GM21390 (cell line): ENCODE measurements at regions not wholly inside any gene's neighbourhood (a gene's known extent, or its start where the extent isn't known, plus 50 kb on each side); places are given as distances from the start of the nearest gene placed in this dataset.
A peak's percentile ranks its signal among the peaks of the same experiment; 100 is the strongest.
"Not testable (repeated sequence)": the region's sequence is repeated elsewhere in the genome, so short reads cannot be mapped to it uniquely, and the experiment has no call there.

ENCODE experiments used
- ATAC-seq: cut with Tn5 transposase; IDR thresholded peaks from one replicate; pipeline ENCODE4 v1.9.1; 2021; ENCODE audit not compliant: unreplicated experiment

GRCh38 chr21:5128261-5128660, 5393.1 kb upstream of the TPTE start:
- peak; percentile 90 for ATAC-seq

DNA sequence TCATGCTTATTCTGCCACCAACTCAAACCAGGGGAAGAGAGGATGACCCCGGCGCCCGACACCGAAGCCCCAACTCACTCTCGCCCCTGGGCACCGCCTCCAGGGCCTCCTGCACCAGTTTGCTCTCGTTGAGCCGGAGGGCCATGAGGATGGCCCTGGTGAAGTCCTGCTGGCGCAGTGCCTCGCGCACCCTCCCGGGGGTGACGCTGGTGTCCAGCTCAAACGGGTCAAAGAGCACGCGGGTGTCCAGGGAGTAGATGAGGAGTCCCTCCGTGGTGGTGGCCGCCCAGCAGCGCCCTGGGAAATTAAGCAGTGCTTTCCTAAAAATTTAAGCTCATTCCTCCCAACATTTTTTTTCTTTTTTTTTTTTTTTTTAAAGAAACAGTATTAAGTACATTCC, 5387.6 kb upstream of the TPTE start:
- ATAC-seq, result not testable (repeated sequence)

GRCh38 chr21:5136406-5136805, 5385.0 kb upstream of the TPTE start:
- not testable (repeated sequence) for ATAC-seq

GRCh38 chr21:5137006-5137405, 5384.4 kb upstream of the TPTE start:
- not testable (repeated sequence) for ATAC-seq

DNA sequence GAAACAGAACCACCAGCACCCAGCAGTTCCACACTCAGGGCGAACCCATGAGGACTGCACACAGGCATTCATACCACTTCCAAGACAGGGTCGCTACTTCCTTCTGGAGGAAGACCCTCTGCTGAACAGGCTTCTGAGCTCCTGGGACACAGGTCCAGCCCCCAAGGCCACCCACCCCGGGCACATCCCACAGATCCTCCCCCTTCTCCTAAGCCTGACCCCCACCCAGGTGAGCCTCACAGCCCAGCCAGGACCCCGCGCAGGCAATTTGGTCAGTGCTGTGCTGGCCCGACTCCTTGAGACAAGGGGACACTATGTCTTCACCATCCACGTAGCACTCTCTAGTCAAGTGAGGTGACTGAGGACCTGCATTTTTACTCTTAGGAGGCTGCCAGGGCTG, 5382.7 kb upstream of the TPTE start:
- not testable (repeated sequence) for ATAC-seq

DNA sequence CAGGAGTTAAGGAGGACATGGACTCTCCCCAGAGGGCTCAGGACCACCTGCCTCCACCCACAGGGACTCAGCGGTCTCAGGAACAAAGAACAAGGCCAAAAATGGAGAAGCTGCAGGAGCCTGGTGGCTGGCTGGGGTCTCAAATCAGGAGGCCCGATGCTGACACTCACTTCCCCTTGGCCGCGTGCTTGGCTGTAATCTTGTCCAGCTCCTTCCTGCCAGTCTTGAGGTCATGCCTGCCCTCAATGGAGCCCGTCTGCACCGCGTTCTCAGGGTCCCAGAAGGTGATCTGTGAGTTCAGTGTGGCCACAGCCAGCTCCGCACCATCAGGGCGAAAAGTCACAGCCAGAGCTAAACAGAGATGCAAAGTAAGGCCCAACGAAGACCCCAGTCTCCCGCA, 5381.9 kb upstream of the TPTE start:
- ATAC-seq, result not testable (repeated sequence)

DNA sequence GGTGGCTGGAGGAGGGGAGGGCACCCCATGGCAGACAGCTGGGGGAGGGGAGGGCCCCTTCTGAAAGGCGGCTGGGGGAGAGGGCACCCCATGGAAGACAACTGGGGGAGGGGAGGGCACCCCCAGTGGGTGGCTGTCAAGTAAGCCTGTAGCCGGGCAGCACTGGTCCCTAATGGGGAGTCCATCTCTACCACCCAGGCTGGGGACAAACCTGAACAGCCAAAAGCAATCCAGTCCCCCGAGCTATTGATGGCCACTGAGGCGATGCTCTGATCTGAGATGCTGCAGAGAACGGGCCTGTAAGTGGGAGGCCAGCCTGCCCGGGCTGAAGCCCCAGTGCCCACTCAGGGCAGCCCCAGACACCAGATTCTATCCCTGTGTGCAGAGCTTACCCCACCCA, 5378.4 kb upstream of the TPTE start:
- ATAC-seq, result not testable (repeated sequence)

- not testable (repeated sequence) for ATAC-seq
Observed at GRCh38 chr21:5144731-5145130, 5376.7 kb upstream of the TPTE start.

GRCh38 chr21:5147685-5148084, 5373.7 kb upstream of the TPTE start:
- not testable (repeated sequence) for ATAC-seq

DNA sequence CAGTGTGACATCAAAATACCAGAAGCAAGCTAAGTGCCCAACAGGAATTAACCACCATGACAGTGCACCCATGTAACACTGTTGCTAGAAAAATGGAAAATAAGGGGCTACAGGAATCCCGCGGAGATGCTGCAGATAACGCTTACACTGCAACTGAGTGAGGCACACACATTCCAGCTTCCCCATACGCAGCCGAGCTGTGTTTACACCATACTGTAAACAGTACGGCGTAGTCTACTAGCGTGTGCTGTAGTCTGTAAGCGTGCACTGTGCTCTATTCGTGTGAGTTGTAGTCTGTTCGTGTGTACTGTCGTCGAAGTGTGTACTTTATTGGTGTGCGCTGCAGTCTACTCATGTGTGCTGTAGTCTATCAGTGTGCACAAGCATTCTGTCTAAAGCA, 5372.2 kb upstream of the TPTE start:
- not testable (repeated sequence) for ATAC-seq

DNA sequence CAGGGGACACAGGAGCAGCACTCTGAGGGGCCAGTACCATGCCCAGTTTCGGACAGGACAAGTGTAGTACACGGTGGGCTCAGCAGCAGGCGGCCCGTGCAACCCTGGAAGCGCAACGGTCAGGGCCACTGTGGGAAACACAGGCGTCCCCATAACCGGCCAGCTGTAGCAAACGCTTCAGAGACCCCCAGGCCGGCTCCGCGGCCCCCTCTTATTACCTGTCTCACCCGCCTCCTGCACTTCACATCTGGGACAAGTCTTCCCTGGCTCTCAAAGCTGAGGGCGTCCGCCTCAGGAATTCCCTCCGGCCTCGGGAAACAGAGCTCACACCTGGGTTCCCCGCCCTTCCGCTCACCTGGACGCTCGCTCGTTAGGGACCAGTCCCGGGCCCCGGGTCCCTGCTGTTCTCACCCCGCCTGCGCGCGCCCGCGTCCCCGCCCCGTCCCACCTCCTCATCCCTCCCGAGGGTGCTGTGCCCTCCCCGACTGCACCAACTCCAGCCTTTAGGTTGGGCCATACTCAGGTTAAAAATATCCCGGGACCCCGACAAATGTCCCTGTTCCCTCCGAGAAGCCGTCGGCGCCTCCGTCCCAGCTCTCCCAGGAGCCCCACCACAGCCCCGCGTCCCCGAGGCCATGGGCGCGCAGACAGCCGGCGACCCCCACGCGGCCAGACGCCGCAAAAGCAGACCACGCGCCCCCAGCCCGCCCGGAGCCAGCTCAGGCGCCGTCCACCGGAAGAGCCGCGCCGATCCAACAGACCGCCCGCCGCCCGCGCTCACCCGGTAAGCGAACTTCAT, 5367.3 kb upstream of the TPTE start:
- not testable (repeated sequence) for ATAC-seq

GRCh38 chr21:5154641-5154982, 5366.8 kb upstream of the TPTE start:
- ATAC-seq, result peak; percentile 81

DNA sequence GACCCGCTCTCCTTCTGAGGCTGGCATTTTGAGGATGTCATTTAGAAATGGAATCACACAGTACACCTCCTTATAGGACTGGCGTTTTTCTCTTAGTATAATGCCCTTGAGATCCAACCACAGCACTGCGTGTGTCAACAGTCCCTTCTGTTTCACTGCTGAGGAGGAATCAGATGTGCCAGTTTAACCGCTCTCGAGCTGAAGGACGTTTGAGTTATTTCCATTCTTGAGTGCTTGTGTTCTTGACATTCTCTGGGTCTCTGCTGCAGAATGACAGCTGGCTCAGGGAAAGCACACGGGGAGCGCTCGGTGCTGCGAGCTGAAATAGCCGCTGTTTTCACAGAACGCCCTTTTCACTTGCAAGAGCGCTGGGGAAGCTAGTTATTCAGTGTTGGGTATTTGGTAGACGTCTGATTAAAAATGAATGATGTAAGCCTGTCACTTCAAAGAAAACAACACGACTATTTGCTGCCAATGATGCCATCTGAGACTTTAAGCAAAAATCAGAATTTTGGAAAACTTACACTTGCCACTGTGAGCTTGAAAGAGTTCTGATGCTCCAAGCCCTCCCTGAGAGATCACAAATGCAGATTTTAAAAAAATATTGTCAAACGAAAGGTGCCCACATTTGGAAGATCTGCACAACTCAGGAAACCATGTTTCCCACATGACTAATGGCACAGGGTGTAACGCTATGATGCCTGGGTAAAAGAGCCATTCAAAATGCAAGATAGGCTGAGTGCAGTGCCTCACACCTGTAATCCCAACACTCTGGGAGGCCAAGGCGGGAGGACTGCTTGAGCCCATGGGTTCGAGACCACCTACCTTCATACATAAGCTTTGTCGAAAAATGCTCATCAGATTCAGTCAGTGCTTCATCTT, 5358.4 kb upstream of the TPTE start:
- ATAC-seq, result not testable (repeated sequence)

DNA sequence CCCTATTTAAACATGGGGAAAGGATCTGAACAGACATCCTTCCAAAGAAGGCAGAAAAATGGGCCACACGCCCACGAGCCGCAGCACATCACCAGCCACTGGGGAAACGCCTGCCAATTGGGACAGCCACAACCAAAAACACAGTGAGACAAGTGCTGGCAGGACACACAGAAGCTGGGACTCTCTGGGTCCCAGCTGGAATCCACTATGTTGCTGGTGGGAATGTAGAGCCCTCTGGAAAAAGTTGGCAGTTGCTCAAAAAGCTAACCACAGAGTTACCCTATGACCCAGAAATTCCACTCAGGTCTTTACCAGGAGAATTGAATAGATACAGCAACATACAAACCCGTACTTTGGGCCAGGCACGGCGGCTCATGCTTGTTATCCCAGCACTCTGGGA, 5355.6 kb upstream of the TPTE start:
- ATAC-seq, result not testable (repeated sequence)
